Loucy (cell line): ENCODE measurements at regions not wholly inside any gene's neighbourhood (a gene's known extent, or its start where the extent isn't known, plus 50 kb on each side); places are given as distances from the start of the nearest gene placed in this dataset.
A peak's percentile ranks its signal among the peaks of the same experiment; 100 is the strongest.

Source experiments
- H2AFZ ChIP-seq: fragments of 200-600 bp; sonication (generic); 2 replicates; pipeline ENCODE4 v1.6.0; 2016; ENCODE audit warnings: antibody characterized with exemption, mild to moderate bottlenecking, low read length, moderate library complexity
- H3F3A ChIP-seq: fragments of 200-600 bp; 2 replicates; pipeline ENCODE4 v1.6.0; 2016; ENCODE audit warnings: antibody characterized with exemption, low read depth, mild to moderate bottlenecking
- H3K27me3 ChIP-seq: fragments of 200-600 bp; sonication (generic); 2 replicates; pipeline ENCODE4 v1.6.1; 2014; ENCODE audit warnings: low read length, mild to moderate bottlenecking; ENCODE audit not compliant: insufficient read depth, poor library complexity, severe bottlenecking
- H3K36me3 ChIP-seq: fragments of 200-600 bp; sonication (generic); 2 replicates; pipeline ENCODE4 v1.6.1; 2016; ENCODE audit warnings: low read length; ENCODE audit not compliant: insufficient read depth
- H3K4me1 ChIP-seq: fragments of 200-600 bp; sonication (generic); 2 replicates; pipeline ENCODE4 v1.5.1; 2014; ENCODE audit warnings: low read length, mild to moderate bottlenecking; ENCODE audit not compliant: insufficient read depth, poor library complexity, severe bottlenecking
- H3K4me2 ChIP-seq: fragments of 200-600 bp; sonication (generic); 2 replicates; pipeline ENCODE4 v1.6.0; 2014; ENCODE audit warnings: antibody characterized with exemption, low read length, low read depth, mild to moderate bottlenecking; ENCODE audit not compliant: poor library complexity, severe bottlenecking
- H3K4me3 ChIP-seq: fragments of 200-600 bp; sonication (generic); 2 replicates; pipeline ENCODE4 v1.5.1; 2014; ENCODE audit warnings: low read length, mild to moderate bottlenecking, mixed read lengths; ENCODE audit not compliant: poor library complexity, severe bottlenecking
- H3K79me2 ChIP-seq: fragments of 200-600 bp; sonication (generic); 2 replicates; pipeline ENCODE4 v1.6.1; 2014; ENCODE audit warnings: low read length; ENCODE audit not compliant: insufficient read depth
- H3K9ac ChIP-seq: fragments of 200-600 bp; sonication (generic); 2 replicates; pipeline ENCODE4 v1.6.0; 2014; ENCODE audit warnings: mild to moderate bottlenecking, low read depth, low read length, moderate library complexity; ENCODE audit not compliant: poor library complexity, severe bottlenecking
- H3K9me2 ChIP-seq: fragments of 200-600 bp; sonication (generic); replicated peaks from 2 replicates; pipeline ENCODE4 v1.6.1; 2016; ENCODE audit warnings: low read depth, low read length, mixed read lengths
- H3K9me3 ChIP-seq: fragments of 200-600 bp; sonication (generic); 2 replicates; pipeline ENCODE4 v1.6.1; 2014; ENCODE audit warnings: mild to moderate bottlenecking, antibody characterized with exemption, low read length, low read depth; ENCODE audit not compliant: insufficient read depth
- H4K20me1 ChIP-seq: fragments of 200-600 bp; sonication (generic); 2 replicates; pipeline ENCODE4 v1.6.0; 2014; ENCODE audit warnings: antibody characterized with exemption, low read length, mild to moderate bottlenecking; ENCODE audit not compliant: insufficient read depth, poor library complexity, severe bottlenecking
- EZH2phosphoT487 ChIP-seq: fragments of 200-600 bp; IDR thresholded peaks from 2 replicates; pipeline ENCODE4 v1.6.1; 2018; ENCODE audit warnings: antibody characterized with exemption, mild to moderate bottlenecking, moderate library complexity, borderline replicate concordance
- TF ChIP-seq, protein P1 (sequence below): fragments of 200-600 bp; sonication (generic); conservative IDR thresholded peaks from 2 replicates; pipeline ENCODE4 v1.5.1; 2014; ENCODE audit warnings: mild to moderate bottlenecking, antibody characterized with exemption, low read length

DNA sequence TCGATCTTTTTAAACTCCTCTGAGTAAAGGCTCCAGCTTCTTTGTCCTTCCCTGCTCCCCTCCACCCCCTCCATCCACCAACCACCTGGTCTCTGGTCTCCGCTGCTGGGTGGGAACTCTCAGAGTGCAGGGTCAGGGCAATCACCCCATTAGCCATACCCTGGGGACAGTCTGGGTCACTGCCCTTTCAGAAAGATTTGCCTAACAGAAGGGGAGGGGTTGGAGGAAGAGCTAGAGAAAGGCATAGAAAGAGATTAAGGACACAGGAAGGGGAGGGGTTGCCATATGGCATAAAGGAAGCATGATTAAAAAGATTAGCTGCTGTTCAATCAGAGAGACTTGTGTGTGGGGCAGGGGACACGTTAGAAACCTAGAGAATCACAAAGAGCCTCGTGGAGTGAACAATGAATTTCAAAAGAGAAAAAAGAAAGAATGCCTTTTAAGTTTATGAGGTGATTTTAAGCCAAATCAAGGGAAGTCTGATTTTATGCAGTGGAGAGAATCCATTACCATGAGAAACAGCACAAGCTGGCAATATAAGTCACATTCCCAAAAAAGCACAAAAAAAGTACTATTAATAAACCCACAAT is 115.5 kb upstream of the ACSL4 start:
- Histone ChIP-seq H3K79me2 (no peaks in the 10 kb centered on the region), H3K4me2 (peak overlapping the region; percentile 72), H3K9ac (peak overlapping the region; percentile 72), H3K36me3 (no peaks in the 10 kb centered on the region), H3K4me3 (peak overlapping the region; percentile 62), H3K9me2 (no peaks in the 10 kb centered on the region), H3K27me3 (no peaks in the 10 kb centered on the region), H2AFZ (peak overlapping the region; percentile 59), H3F3A (no peaks in the 10 kb centered on the region), H3K4me1 (peaks cover 26% of the 10 kb centered on the region), H3K9me3 (no peaks in the 10 kb centered on the region), H4K20me1 (no peaks in the 10 kb centered on the region)
- TF ChIP-seq, protein P1, sequence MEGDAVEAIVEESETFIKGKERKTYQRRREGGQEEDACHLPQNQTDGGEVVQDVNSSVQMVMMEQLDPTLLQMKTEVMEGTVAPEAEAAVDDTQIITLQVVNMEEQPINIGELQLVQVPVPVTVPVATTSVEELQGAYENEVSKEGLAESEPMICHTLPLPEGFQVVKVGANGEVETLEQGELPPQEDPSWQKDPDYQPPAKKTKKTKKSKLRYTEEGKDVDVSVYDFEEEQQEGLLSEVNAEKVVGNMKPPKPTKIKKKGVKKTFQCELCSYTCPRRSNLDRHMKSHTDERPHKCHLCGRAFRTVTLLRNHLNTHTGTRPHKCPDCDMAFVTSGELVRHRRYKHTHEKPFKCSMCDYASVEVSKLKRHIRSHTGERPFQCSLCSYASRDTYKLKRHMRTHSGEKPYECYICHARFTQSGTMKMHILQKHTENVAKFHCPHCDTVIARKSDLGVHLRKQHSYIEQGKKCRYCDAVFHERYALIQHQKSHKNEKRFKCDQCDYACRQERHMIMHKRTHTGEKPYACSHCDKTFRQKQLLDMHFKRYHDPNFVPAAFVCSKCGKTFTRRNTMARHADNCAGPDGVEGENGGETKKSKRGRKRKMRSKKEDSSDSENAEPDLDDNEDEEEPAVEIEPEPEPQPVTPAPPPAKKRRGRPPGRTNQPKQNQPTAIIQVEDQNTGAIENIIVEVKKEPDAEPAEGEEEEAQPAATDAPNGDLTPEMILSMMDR, result no peak
- TF ChIP-seq EZH2phosphoT487, result no peak

DNA sequence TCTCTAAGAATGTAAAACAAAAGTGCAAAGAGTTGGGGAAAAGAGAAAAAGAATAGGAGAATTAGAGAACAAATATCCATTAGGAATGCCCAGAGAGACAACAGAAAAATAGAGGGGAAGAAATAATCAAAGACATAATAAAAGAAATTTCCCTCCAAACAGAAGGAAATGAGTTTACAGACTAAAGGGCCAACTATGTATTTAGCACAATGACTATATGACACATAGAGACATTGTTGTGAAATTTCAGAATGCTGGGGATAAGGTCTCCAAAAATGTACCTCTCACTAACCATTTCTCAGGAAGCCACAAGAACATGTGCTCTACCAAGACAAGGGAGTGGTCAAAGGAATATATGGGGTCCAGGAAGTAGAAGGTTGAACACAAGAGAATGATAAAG is 121.0 kb upstream of the ACSL4 start:
- Histone ChIP-seq H3K4me3 (no peak overlapping the region), H2AFZ (no peak overlapping the region), H3K4me2 (no peak overlapping the region), H3K9me2 (no peaks in the 10 kb centered on the region), H3F3A (no peaks in the 10 kb centered on the region), H3K4me1 (peaks cover 26% of the 10 kb centered on the region), H3K9ac (no peak overlapping the region), H3K9me3 (no peaks in the 10 kb centered on the region), H3K79me2 (no peaks in the 10 kb centered on the region), H3K36me3 (no peaks in the 10 kb centered on the region), H4K20me1 (no peaks in the 10 kb centered on the region), H3K27me3 (no peaks in the 10 kb centered on the region)
- TF ChIP-seq EZH2phosphoT487, result no peak
- TF ChIP-seq, protein P1, result no peak

DNA sequence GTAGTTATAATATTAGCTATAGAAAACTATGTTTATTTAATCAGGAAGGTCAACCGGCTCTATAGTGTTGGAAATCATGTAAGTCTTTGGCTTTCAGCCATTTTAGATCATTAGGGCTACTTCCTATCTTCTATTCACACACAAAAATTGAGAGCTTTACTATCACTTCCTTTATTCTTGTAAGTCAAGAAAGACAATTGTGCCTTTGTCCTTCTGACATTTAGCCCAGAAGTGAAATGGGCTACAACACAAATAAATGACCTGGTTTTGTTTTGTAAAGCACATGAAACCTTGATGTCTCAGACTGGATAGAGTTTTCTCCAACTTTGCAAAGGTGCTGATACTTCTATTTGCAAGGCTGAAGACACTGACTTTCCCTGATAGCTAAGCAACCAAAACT is 122.4 kb upstream of the ACSL4 start:
- no peak overlapping the region for H3K4me3 ChIP-seq
- no peak overlapping the region for H3K9ac ChIP-seq
- H3K36me3 ChIP-seq, result no peaks in the 10 kb centered on the region

More for the DNA sequence above, 122.4 kb upstream of the ACSL4 start:
- H2AFZ ChIP-seq, result peak overlapping the region; percentile 72; the same call in 1 of the 2 replicates
- no peaks in the 10 kb centered on the region for H4K20me1 ChIP-seq
- no peaks in the 10 kb centered on the region for H3K9me2 ChIP-seq
- no peaks in the 10 kb centered on the region for H3F3A ChIP-seq
- no peaks in the 10 kb centered on the region for H3K79me2 ChIP-seq
- TF ChIP-seq, protein P1, result no peak
- no peak for TF ChIP-seq EZH2phosphoT487
- H3K4me2 ChIP-seq, result no peak overlapping the region
- H3K27me3 ChIP-seq, result no peaks in the 10 kb centered on the region
- no peaks in the 10 kb centered on the region for H3K9me3 ChIP-seq
- peaks cover 23% of the 10 kb centered on the region for H3K4me1 ChIP-seq
